ENCODE measurements at regions not wholly inside any gene's neighbourhood (a gene's known extent, or its start where the extent isn't known, plus 50 kb on each side); places are given as distances from the start of the nearest gene placed in this dataset.

DNA sequence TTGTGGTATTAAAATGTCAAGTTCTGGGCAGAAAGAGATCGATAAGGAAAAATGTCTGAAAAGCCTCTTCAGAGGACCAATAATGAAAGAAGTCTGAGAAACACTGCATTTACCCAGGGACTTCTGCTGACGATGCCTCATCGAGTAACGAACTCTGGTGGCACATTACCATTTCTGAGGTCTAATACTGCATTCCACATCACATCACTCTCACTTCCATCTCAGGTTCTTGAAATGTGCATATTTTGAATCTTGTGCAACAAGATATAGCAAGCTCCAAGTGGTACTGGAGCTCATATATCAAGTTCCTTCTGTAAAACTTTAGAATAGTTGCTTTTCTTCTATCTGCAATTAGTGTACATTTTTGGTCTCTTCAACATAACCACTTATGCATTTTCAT lies 619.1 kb upstream of the DDX18 start:
- TF ChIP-seq EZH2phosphoT487 (IDR thresholded peaks at IDR 0.05; ENCODE audit: insufficient read depth, low read depth), result no peak
- TF ChIP-seq EZH2 (IDR thresholded peaks at IDR 0.05; ENCODE audit: insufficient read depth, poor library complexity, severe bottlenecking), result no peak
